ENCODE measurements at regions not wholly inside any gene's neighbourhood (a gene's known extent, or its start where the extent isn't known, plus 50 kb on each side); places are given as distances from the start of the nearest gene placed in this dataset.

DNA sequence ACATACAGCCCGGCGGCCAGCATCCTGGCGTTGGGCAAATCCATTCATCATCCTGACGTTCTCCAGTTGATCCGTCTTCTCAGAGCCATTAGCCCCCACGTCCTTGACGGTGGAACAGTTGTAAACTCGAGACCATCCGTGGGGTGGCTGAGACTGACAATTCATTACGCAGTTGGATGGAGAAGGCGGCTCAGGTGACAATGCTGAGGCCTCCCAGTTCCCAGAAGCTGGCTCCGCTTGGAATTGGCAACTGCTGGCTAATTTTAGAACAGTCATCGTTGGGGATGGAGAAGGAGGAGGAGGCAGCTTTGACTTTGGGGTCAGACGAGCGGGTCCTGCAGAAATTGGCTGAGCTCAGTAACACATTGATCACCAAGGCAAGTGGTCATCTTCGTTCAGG, 186.5 kb downstream of the PHETA1 start:
- Mint-ChIP-seq H3K4me3 (ENCODE audit: unreplicated experiment) (no peak overlapping the region), H3K9me3 (ENCODE audit: unreplicated experiment) (no peaks in the 10 kb centered on the region), H3K27ac (ENCODE audit: unreplicated experiment) (no peak overlapping the region), H3K36me3 (ENCODE audit: low read depth, unreplicated experiment) (no peaks in the 10 kb centered on the region), H3K27me3 (ENCODE audit: low read depth, unreplicated experiment) (peaks cover 52% of the 10 kb centered on the region), H3K4me1 (ENCODE audit: low read depth, unreplicated experiment) (no peaks in the 10 kb centered on the region)
- Histone ChIP-seq H3K27ac (ENCODE audit: low read depth, low read length) (no peak overlapping the region), H3K36me3 (ENCODE audit: insufficient read depth, low read length) (no peaks in the 10 kb centered on the region), H3K4me3 (ENCODE audit: insufficient read depth, low read depth, low read length) (no peak overlapping the region), H2AFZ (ENCODE audit: low read depth, low read length) (no peak overlapping the region), H3K79me2 (ENCODE audit: insufficient read depth, low read length) (no peaks in the 10 kb centered on the region), H3K27me3 (ENCODE audit: insufficient read depth, low read length) (peaks cover 13% of the 10 kb centered on the region), H4K20me1 (ENCODE audit: insufficient read depth, low read length) (no peaks in the 10 kb centered on the region), H3K4me1 (ENCODE audit: insufficient read depth, low read length) (no peaks in the 10 kb centered on the region), H3K4me2 (ENCODE audit: low read length) (no peak overlapping the region), H3K9me3 (ENCODE audit: insufficient read depth, low read depth, low read length) (no peaks in the 10 kb centered on the region), H3K9ac (ENCODE audit: low read length) (no peak overlapping the region)
- DNase-seq (ENCODE audit: low read depth) = no peak
- no peak for FAIRE-seq
- no peak for TF ChIP-seq EZH2 (IDR thresholded peaks at IDR 0.05; ENCODE audit: insufficient read depth, low read length)
- TF ChIP-seq, protein P1, sequence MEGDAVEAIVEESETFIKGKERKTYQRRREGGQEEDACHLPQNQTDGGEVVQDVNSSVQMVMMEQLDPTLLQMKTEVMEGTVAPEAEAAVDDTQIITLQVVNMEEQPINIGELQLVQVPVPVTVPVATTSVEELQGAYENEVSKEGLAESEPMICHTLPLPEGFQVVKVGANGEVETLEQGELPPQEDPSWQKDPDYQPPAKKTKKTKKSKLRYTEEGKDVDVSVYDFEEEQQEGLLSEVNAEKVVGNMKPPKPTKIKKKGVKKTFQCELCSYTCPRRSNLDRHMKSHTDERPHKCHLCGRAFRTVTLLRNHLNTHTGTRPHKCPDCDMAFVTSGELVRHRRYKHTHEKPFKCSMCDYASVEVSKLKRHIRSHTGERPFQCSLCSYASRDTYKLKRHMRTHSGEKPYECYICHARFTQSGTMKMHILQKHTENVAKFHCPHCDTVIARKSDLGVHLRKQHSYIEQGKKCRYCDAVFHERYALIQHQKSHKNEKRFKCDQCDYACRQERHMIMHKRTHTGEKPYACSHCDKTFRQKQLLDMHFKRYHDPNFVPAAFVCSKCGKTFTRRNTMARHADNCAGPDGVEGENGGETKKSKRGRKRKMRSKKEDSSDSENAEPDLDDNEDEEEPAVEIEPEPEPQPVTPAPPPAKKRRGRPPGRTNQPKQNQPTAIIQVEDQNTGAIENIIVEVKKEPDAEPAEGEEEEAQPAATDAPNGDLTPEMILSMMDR (IDR thresholded peaks at IDR 0.05; ENCODE audit: insufficient read depth, low read depth, low read length) = no peak

DNA sequence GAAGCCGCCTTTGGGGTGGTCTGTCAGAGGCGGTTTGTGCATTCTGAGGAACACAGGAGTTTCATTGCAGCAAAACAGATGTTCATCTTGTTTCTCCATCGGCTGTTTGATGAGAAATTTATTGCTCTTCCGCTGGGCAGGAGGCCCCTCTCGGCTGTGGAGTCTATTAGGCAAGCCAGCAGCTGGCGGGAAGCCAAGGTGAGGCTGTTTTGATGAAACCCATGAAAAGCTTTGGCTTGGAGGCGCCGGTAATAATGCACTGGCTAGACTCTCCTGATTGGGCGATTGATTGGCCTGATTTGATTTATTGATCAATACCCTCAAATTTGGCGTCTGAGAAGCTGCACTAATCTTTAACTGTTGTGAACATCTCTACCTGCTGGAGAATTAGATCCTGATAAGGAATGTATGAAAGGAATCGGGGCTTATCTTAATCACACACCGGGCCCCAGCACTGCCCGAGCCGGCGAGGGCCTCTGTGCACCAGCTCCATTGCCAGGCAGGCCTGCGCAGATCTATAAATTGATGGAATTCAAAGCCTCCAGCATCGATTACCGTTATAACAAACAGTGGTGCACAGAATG, 187.7 kb downstream of the PHETA1 start:
- no peak for TF ChIP-seq EZH2 (IDR thresholded peaks at IDR 0.05; ENCODE audit: insufficient read depth, low read length)
- TF ChIP-seq, protein P1 (IDR thresholded peaks at IDR 0.05; ENCODE audit: insufficient read depth, low read depth, low read length) = no peak
- H3K27ac Mint-ChIP-seq (ENCODE audit: unreplicated experiment) = no peak overlapping the region
- no peak overlapping the region for H3K27ac ChIP-seq (ENCODE audit: low read depth, low read length)

DNA sequence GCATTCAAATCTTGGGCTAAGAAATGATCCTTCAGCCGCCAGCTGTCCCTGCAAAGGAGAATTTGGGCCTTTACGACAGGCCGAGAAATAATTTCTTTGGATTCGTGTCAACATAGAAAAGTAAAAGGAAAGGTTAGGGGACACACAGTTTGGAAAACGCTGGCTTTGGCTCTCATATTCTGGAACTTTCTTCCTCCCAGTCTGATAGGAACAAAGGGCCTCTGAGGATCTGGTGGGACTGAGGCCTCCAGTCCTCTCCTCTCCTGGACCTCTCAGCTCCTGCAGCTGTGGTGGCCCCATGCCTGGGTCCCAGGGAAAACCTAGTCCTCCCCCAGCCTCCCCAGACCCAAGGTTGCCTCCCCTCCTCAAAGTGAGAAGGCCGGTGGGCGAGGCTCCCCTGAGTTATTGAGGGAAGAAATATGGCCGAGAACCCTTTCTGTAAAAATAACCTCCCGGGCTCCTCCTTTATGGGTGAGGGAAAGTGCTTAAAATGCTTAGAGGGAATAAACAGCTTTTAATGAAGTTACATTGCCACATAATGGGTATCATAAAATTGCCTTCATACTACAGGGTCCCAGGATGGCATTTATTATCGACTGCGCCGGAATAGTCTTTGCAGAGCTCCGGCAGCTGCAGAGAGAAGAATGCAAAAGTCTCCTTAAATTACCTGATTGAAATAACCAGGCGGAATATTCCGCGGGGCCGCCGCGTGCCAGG, 188.3 kb downstream of the PHETA1 start:
- Histone ChIP-seq H2AFZ (ENCODE audit: low read depth, low read length) (no peak overlapping the region), H3K4me3 (ENCODE audit: insufficient read depth, low read depth, low read length) (no peak overlapping the region), H3K4me2 (ENCODE audit: low read length) (no peak overlapping the region), H4K20me1 (ENCODE audit: insufficient read depth, low read length) (no peaks in the 10 kb centered on the region), H3K27me3 (ENCODE audit: insufficient read depth, low read length) (peaks cover 16% of the 10 kb centered on the region), H3K36me3 (ENCODE audit: insufficient read depth, low read length) (no peaks in the 10 kb centered on the region), H3K27ac (ENCODE audit: low read depth, low read length) (no peak overlapping the region), H3K79me2 (ENCODE audit: insufficient read depth, low read length) (no peaks in the 10 kb centered on the region), H3K4me1 (ENCODE audit: insufficient read depth, low read length) (no peaks in the 10 kb centered on the region), H3K9me3 (ENCODE audit: insufficient read depth, low read depth, low read length) (no peaks in the 10 kb centered on the region), H3K9ac (ENCODE audit: low read length) (no peak overlapping the region)
- Mint-ChIP-seq H3K27ac (ENCODE audit: unreplicated experiment) (no peak overlapping the region), H3K9me3 (ENCODE audit: unreplicated experiment) (no peaks in the 10 kb centered on the region), H3K4me3 (ENCODE audit: unreplicated experiment) (no peak overlapping the region), H3K36me3 (ENCODE audit: low read depth, unreplicated experiment) (no peaks in the 10 kb centered on the region), H3K27me3 (ENCODE audit: low read depth, unreplicated experiment) (peaks cover 45% of the 10 kb centered on the region), H3K4me1 (ENCODE audit: low read depth, unreplicated experiment) (no peaks in the 10 kb centered on the region)
- FAIRE-seq = no peak
- TF ChIP-seq, protein P1 (IDR thresholded peaks at IDR 0.05; ENCODE audit: insufficient read depth, low read depth, low read length) = no peak
- TF ChIP-seq EZH2 (IDR thresholded peaks at IDR 0.05; ENCODE audit: insufficient read depth, low read length) = no peak
- no peak for DNase-seq (ENCODE audit: low read depth)

More for the DNA sequence above, 187.7 kb downstream of the PHETA1 start:
- Mint-ChIP-seq H3K27me3 (ENCODE audit: low read depth, unreplicated experiment) (peaks cover 50% of the 10 kb centered on the region), H3K36me3 (ENCODE audit: low read depth, unreplicated experiment) (no peaks in the 10 kb centered on the region), H3K4me3 (ENCODE audit: unreplicated experiment) (no peak overlapping the region), H3K4me1 (ENCODE audit: low read depth, unreplicated experiment) (no peaks in the 10 kb centered on the region), H3K9me3 (ENCODE audit: unreplicated experiment) (no peaks in the 10 kb centered on the region)
- no peak for DNase-seq (ENCODE audit: low read depth)
- Histone ChIP-seq H3K4me2 (ENCODE audit: low read length) (no peak overlapping the region), H2AFZ (ENCODE audit: low read depth, low read length) (no peak overlapping the region), H3K9me3 (ENCODE audit: insufficient read depth, low read depth, low read length) (no peaks in the 10 kb centered on the region), H3K27me3 (ENCODE audit: insufficient read depth, low read length) (peaks cover 13% of the 10 kb centered on the region), H3K79me2 (ENCODE audit: insufficient read depth, low read length) (no peaks in the 10 kb centered on the region), H3K36me3 (ENCODE audit: insufficient read depth, low read length) (no peaks in the 10 kb centered on the region), H4K20me1 (ENCODE audit: insufficient read depth, low read length) (no peaks in the 10 kb centered on the region), H3K9ac (ENCODE audit: low read length) (no peak overlapping the region), H3K4me1 (ENCODE audit: insufficient read depth, low read length) (no peaks in the 10 kb centered on the region), H3K4me3 (ENCODE audit: insufficient read depth, low read depth, low read length) (no peak overlapping the region)
- FAIRE-seq = no peak
